Panc1 (cell line): ENCODE measurements at regions not wholly inside any gene's neighbourhood (a gene's known extent, or its start where the extent isn't known, plus 50 kb on each side); places are given as distances from the start of the nearest gene placed in this dataset.

ENCODE experiments used
- TF ChIP-seq, protein P1 (sequence below): fragments of 450-650 bp; IDR thresholded peaks from 2 replicates; pipeline ENCODE4 v1.5.1; 2017; ENCODE audit warnings: mild to moderate bottlenecking
- TF ChIP-seq, protein P2 (sequence below), 2 experiments: IDR thresholded peaks; 2 replicates each; pipeline ENCODE4 v1.6.1; 2011 to 2012; ENCODE audit warnings: low read depth in 2 of 2, control low read depth in 1 of 2, low read length in 1 of 2, mild to moderate bottlenecking in 1 of 2, moderate library complexity in 1 of 2; ENCODE audit not compliant: insufficient read depth in 1 of 2

GRCh38 chr10:128420623-128421022, 294.4 kb upstream of the MKI67 start:
- TF ChIP-seq, protein P1, sequence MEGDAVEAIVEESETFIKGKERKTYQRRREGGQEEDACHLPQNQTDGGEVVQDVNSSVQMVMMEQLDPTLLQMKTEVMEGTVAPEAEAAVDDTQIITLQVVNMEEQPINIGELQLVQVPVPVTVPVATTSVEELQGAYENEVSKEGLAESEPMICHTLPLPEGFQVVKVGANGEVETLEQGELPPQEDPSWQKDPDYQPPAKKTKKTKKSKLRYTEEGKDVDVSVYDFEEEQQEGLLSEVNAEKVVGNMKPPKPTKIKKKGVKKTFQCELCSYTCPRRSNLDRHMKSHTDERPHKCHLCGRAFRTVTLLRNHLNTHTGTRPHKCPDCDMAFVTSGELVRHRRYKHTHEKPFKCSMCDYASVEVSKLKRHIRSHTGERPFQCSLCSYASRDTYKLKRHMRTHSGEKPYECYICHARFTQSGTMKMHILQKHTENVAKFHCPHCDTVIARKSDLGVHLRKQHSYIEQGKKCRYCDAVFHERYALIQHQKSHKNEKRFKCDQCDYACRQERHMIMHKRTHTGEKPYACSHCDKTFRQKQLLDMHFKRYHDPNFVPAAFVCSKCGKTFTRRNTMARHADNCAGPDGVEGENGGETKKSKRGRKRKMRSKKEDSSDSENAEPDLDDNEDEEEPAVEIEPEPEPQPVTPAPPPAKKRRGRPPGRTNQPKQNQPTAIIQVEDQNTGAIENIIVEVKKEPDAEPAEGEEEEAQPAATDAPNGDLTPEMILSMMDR: no peak
- TF ChIP-seq, protein P2, sequence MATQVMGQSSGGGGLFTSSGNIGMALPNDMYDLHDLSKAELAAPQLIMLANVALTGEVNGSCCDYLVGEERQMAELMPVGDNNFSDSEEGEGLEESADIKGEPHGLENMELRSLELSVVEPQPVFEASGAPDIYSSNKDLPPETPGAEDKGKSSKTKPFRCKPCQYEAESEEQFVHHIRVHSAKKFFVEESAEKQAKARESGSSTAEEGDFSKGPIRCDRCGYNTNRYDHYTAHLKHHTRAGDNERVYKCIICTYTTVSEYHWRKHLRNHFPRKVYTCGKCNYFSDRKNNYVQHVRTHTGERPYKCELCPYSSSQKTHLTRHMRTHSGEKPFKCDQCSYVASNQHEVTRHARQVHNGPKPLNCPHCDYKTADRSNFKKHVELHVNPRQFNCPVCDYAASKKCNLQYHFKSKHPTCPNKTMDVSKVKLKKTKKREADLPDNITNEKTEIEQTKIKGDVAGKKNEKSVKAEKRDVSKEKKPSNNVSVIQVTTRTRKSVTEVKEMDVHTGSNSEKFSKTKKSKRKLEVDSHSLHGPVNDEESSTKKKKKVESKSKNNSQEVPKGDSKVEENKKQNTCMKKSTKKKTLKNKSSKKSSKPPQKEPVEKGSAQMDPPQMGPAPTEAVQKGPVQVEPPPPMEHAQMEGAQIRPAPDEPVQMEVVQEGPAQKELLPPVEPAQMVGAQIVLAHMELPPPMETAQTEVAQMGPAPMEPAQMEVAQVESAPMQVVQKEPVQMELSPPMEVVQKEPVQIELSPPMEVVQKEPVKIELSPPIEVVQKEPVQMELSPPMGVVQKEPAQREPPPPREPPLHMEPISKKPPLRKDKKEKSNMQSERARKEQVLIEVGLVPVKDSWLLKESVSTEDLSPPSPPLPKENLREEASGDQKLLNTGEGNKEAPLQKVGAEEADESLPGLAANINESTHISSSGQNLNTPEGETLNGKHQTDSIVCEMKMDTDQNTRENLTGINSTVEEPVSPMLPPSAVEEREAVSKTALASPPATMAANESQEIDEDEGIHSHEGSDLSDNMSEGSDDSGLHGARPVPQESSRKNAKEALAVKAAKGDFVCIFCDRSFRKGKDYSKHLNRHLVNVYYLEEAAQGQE (IDR thresholded peaks at IDR 0.05; ENCODE audit: insufficient read depth in 1 of 2, low read depth in 2 of 2, low read length in 1 of 2): no peak
